ENCODE measurements at regions not wholly inside any gene's neighbourhood (a gene's known extent, or its start where the extent isn't known, plus 50 kb on each side); places are given as distances from the start of the nearest gene placed in this dataset.

DNA sequence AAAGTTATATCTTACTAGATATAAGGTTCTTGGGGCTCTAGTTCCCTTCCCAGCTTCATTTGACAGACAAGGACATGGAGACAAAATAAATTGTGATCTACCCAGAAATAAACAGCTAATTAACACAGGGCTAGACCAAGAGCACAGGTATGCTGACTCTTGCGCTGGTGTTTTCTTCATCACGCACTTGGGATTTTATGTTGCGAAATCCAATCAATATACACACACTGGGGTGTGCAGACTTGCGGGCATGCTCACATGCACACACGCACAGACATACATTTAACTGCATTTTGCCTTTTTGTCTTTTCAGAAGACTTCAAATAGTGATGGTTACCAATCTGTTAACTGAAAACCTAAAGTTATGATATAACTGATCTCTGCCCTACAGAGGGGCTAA lies 91.2 kb downstream of the LRATD1 start:
- Mint-ChIP-seq H3K27ac (no peak overlapping the region), H3K27me3 (no peaks in the 10 kb centered on the region), H3K36me3 (ENCODE audit: low read depth) (no peaks in the 10 kb centered on the region), H3K4me3 (no peak overlapping the region), H3K4me1 (no peaks in the 10 kb centered on the region)
- no peaks in the 10 kb centered on the region for H3K9me3 ChIP-seq (ENCODE audit: control insufficient read depth, low read length, poor library complexity, severe bottlenecking)
- DNase-seq (no peak), ATAC-seq (no peak)

GRCh38 chr2:14735696-14736095 lies 103.2 kb downstream of the LRATD1 start:
- H3K9me3 ChIP-seq (ENCODE audit: control insufficient read depth, low read length, poor library complexity, severe bottlenecking): no peaks in the 10 kb centered on the region
- Mint-ChIP-seq H3K4me3 (no peak overlapping the region), H3K36me3 (ENCODE audit: low read depth) (no peaks in the 10 kb centered on the region), H3K4me1 (no peaks in the 10 kb centered on the region), H3K27ac (no peak overlapping the region), H3K27me3 (no peaks in the 10 kb centered on the region)
- ATAC-seq (no peak), DNase-seq (no peak)

- H3K4me3 Mint-ChIP-seq: no peak overlapping the region
- ATAC-seq: no peak
- no peak for DNase-seq
- no peak overlapping the region for H3K27ac Mint-ChIP-seq
- H3K9me3 ChIP-seq (ENCODE audit: control insufficient read depth, low read length, poor library complexity, severe bottlenecking): no peaks in the 10 kb centered on the region
- H3K27me3 Mint-ChIP-seq: no peaks in the 10 kb centered on the region
- no peaks in the 10 kb centered on the region for H3K36me3 Mint-ChIP-seq (ENCODE audit: low read depth)
- no peaks in the 10 kb centered on the region for H3K4me1 Mint-ChIP-seq
These were observed 104.7 kb downstream of the LRATD1 start for GRCh38 chr2:14737201-14737600.

- Mint-ChIP-seq H3K4me3 (no peak overlapping the region), H3K4me1 (no peaks in the 10 kb centered on the region), H3K36me3 (ENCODE audit: low read depth) (no peaks in the 10 kb centered on the region), H3K27me3 (no peaks in the 10 kb centered on the region), H3K27ac (no peak overlapping the region)
- ATAC-seq (no peak), DNase-seq (no peak)
- H3K9me3 ChIP-seq (ENCODE audit: control insufficient read depth, low read length, poor library complexity, severe bottlenecking): no peaks in the 10 kb centered on the region
These were observed 111.3 kb downstream of the LRATD1 start for GRCh38 chr2:14743861-14744260.

DNA sequence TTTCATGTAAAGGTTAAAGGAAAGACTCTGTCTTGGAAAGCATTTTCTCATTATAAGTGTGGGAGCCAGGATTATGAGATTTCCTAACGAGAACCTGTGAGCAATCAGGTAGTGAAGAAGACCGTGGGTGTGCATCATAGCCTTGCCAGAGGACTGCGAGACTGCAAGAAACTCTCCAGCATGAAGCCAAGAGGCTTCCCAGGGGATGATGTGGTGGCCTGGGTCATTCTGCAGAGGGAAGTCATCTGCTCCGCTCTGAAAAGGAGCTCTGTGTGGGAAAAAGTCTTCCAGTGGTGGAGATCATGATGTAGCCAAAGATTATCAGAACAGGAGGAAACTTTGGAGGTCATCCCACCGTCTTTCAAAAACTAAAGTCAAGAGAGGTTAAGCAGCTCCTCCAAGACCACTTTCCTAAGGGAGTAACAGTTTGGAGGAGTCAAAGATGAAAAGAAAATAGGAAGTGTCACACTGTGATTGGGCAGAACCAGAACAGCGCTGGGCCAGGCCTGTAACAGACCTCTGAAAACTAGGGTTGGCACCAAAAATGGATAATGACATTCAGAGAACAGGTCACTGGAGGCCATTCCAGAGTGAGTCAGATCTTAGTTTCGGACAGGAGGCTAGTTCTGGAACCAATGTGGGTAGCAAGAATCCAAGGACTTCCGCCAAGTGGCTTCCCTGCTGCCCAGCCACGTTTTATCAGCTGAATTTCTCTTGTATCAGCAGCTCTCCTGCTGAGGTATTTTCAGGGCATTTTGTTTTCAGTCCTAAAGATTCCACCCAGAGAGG lies 113.0 kb downstream of the LRATD1 start:
- Mint-ChIP-seq H3K27me3 (no peaks in the 10 kb centered on the region), H3K4me3 (no peak overlapping the region)

GRCh38 chr2:14746133-14746532 lies 113.6 kb downstream of the LRATD1 start:
- ATAC-seq: no peak
- Mint-ChIP-seq H3K36me3 (ENCODE audit: low read depth) (no peaks in the 10 kb centered on the region), H3K4me3 (no peak overlapping the region), H3K27ac (no peak overlapping the region), H3K27me3 (no peaks in the 10 kb centered on the region), H3K4me1 (no peaks in the 10 kb centered on the region)
- no peak for DNase-seq
- H3K9me3 ChIP-seq (ENCODE audit: control insufficient read depth, low read length, poor library complexity, severe bottlenecking): no peaks in the 10 kb centered on the region

More for the DNA sequence above, 113.0 kb downstream of the LRATD1 start:
- ATAC-seq (no peak), DNase-seq (no peak)
- Mint-ChIP-seq H3K27ac (no peak overlapping the region), H3K4me1 (no peaks in the 10 kb centered on the region), H3K36me3 (ENCODE audit: low read depth) (no peaks in the 10 kb centered on the region)
- H3K9me3 ChIP-seq (ENCODE audit: control insufficient read depth, low read length, poor library complexity, severe bottlenecking): no peaks in the 10 kb centered on the region

DNA sequence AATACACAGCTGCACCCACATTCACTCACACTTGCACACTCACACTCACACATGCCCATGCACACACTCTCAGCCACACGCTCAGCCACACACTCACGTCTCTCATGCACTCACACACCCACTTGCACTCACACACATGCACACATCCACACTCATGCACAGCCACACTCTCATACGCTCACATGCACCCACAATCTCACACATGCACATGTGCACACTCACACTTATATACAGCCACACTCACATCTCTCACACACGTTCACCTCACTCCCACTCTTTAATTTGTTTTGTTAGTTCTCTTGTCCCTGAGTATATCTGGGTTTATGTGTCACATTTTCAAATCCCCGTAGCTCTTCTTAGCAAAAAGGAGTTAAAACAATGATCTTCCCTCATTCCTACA lies 114.9 kb downstream of the LRATD1 start:
- H3K9me3 ChIP-seq (ENCODE audit: control insufficient read depth, low read length, poor library complexity, severe bottlenecking): no peaks in the 10 kb centered on the region
- ATAC-seq: no peak
- Mint-ChIP-seq H3K27ac (no peak overlapping the region), H3K4me3 (no peak overlapping the region), H3K27me3 (no peaks in the 10 kb centered on the region), H3K4me1 (no peaks in the 10 kb centered on the region), H3K36me3 (ENCODE audit: low read depth) (no peaks in the 10 kb centered on the region)
- no peak for DNase-seq

DNA sequence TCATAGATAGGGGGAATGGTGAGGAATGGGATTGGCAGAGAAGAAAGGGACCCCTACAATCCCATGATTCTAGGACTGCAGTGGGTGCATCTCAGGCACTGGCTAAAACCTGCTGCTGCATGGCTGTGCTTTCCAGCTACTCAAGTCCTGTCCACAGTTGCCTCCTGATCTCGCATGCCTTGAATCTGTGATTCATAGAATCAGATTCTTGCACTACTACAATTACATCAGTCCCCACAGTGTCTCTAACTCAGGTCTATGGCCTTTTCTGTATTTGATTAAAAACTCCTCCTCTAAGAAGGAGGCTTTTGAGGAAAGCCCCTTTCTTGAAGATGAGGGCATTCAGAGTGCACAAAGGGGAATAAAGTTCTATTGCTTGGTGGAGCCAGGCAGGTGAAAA lies 117.4 kb downstream of the LRATD1 start:
- ATAC-seq (no peak), DNase-seq (no peak)
- Mint-ChIP-seq H3K27ac (no peak overlapping the region), H3K27me3 (no peaks in the 10 kb centered on the region), H3K36me3 (ENCODE audit: low read depth) (no peaks in the 10 kb centered on the region), H3K4me3 (no peak overlapping the region), H3K4me1 (no peaks in the 10 kb centered on the region)
- no peaks in the 10 kb centered on the region for H3K9me3 ChIP-seq (ENCODE audit: control insufficient read depth, low read length, poor library complexity, severe bottlenecking)

DNA sequence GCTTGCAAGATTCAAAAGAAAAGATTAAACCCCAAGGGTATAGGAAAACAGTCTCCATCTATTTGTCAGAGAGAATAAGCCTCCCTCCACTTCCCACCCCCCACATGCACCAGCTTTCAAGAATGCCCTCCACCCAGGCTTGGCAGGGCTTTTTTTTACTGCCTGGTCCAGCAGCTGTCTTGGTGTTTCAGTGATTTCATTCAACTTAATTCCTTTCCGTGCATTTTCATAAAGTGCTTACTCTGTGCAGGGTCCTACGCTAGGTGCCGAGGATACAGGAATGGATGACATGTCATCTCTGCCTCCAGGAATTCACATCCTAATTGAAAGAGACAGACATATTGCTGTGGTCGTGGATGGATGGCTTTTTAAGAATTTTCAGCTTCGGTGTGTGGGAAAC lies 117.9 kb downstream of the LRATD1 start:
- no peak for DNase-seq
- H3K9me3 ChIP-seq (ENCODE audit: control insufficient read depth, low read length, poor library complexity, severe bottlenecking): no peaks in the 10 kb centered on the region
- no peak for ATAC-seq
- H3K27me3 Mint-ChIP-seq: no peaks in the 10 kb centered on the region
- H3K27ac Mint-ChIP-seq: no peak overlapping the region
- no peaks in the 10 kb centered on the region for H3K4me1 Mint-ChIP-seq
- no peaks in the 10 kb centered on the region for H3K36me3 Mint-ChIP-seq (ENCODE audit: low read depth)
- no peak overlapping the region for H3K4me3 Mint-ChIP-seq

DNA sequence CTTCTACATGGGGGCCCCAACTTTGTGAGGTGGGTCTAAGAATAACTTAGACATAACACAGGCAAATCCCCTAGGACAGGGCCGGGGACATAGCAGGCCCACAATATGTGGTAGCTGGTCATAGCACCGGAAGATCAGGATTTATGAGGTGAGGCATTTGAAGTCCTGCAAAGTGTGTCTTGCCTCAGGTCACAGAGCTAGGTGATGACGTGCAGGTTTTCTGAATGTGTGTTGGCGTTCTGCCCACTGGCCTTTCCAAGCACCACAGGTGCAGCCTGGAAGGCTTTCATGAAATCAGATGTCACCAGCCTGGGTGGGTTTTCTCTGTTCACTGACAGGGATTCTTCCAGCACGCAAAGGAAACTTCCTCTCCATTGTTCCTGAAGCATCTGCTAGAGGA lies 119.1 kb downstream of the LRATD1 start:
- ATAC-seq (no peak), DNase-seq (no peak)
- no peaks in the 10 kb centered on the region for H3K9me3 ChIP-seq (ENCODE audit: control insufficient read depth, low read length, poor library complexity, severe bottlenecking)
- no peaks in the 10 kb centered on the region for H3K36me3 Mint-ChIP-seq (ENCODE audit: low read depth)
- H3K27me3 Mint-ChIP-seq: no peaks in the 10 kb centered on the region
- H3K27ac Mint-ChIP-seq: no peak overlapping the region
- no peak overlapping the region for H3K4me3 Mint-ChIP-seq
- H3K4me1 Mint-ChIP-seq: no peaks in the 10 kb centered on the region

GRCh38 chr2:14752295-14752694 lies 119.8 kb downstream of the LRATD1 start:
- H3K9me3 ChIP-seq (ENCODE audit: control insufficient read depth, low read length, poor library complexity, severe bottlenecking): no peaks in the 10 kb centered on the region
- DNase-seq (no peak), ATAC-seq (no peak)
- Mint-ChIP-seq H3K4me3 (no peak overlapping the region), H3K36me3 (ENCODE audit: low read depth) (no peaks in the 10 kb centered on the region), H3K4me1 (no peaks in the 10 kb centered on the region), H3K27me3 (no peaks in the 10 kb centered on the region), H3K27ac (no peak overlapping the region)

DNA sequence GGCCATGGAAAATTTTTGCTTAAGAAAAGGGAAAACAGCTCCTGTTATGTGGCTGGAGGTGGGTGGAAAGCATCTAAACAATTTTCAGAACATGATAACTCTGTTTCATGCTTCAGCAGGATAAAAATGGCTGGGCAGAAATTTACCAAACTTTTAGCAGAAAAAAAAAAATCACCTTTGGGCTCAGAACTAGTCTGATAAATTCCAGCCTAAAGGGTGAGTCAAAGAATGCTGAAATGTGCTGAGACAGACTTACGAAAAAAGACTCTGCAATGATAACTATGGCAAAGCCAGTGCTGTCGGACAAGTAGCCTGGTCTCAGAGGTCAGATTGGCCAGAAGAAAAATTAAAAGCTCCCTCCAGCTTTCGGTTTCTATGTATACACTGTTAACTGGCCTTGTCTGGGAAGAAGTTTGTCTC lies 123.6 kb downstream of the LRATD1 start:
- H3K27me3 Mint-ChIP-seq: no peaks in the 10 kb centered on the region
- no peak overlapping the region for H3K27ac Mint-ChIP-seq
- H3K4me1 Mint-ChIP-seq: no peaks in the 10 kb centered on the region
- H3K36me3 Mint-ChIP-seq (ENCODE audit: low read depth): no peaks in the 10 kb centered on the region
- ATAC-seq (no peak), DNase-seq (no peak)
- H3K9me3 ChIP-seq (ENCODE audit: control insufficient read depth, low read length, poor library complexity, severe bottlenecking): no peaks in the 10 kb centered on the region
- no peak overlapping the region for H3K4me3 Mint-ChIP-seq

DNA sequence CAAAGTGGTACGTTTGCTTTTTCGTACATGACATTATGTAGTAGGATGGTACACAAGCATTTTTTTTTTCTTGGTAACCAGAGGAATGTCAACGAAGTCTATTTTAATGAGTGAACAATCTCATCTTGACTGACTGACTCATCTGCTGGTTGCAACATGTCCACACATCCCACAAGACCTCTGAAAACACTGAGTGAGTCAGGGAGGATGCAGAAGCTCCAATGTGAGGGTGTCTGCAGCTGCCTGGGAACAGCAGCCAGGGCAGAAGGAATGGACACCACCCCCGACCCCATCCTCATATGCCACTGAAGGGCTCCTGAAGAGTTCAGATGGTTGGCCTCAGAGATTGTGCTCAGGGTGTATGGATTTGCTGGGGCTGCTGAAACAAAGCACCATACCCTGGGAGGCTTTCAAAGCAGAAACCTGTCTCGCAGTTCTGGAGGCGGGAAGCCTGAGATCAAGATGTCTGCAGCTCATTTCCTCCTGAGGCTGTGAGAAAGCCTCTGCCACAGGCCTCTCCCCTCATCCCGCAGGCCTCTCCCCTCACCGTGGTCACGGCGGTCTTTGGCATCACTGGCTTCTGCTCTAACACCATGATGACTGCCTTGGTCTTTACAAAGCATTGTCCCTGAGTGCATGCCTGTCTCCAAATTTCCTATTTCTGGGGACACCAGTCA lies 124.6 kb downstream of the LRATD1 start:
- Mint-ChIP-seq H3K27ac (no peak overlapping the region), H3K4me3 (no peak overlapping the region), H3K4me1 (no peaks in the 10 kb centered on the region), H3K36me3 (ENCODE audit: low read depth) (no peaks in the 10 kb centered on the region), H3K27me3 (no peaks in the 10 kb centered on the region)
- H3K9me3 ChIP-seq (ENCODE audit: control insufficient read depth, low read length, poor library complexity, severe bottlenecking): no peaks in the 10 kb centered on the region
- ATAC-seq (no peak), DNase-seq (no peak)

GRCh38 chr2:14759082-14759481 lies 126.6 kb downstream of the LRATD1 start:
- no peaks in the 10 kb centered on the region for H3K4me1 Mint-ChIP-seq
- no peak for DNase-seq
- H3K27me3 Mint-ChIP-seq: no peaks in the 10 kb centered on the region
- H3K4me3 Mint-ChIP-seq: no peak overlapping the region
- no peaks in the 10 kb centered on the region for H3K9me3 ChIP-seq (ENCODE audit: control insufficient read depth, low read length, poor library complexity, severe bottlenecking)
- ATAC-seq: no peak
- no peak overlapping the region for H3K27ac Mint-ChIP-seq
- H3K36me3 Mint-ChIP-seq (ENCODE audit: low read depth): no peaks in the 10 kb centered on the region
